SK-N-SH (cell line): ENCODE measurements at regions not wholly inside any gene's neighbourhood (a gene's known extent, or its start where the extent isn't known, plus 50 kb on each side); places are given as distances from the start of the nearest gene placed in this dataset.

Source experiments
- CTCF ChIA-PET: fragments of 300-600, 350-600 bp; formaldehyde crosslinking; extraction: SDS; loops from one replicate; lab custom pipeline; 2021; lab: Yijun Ruan, JAX
- POLR2A ChIA-PET: fragments of 350-600 bp; sonication (Branson Sonifier 250); formaldehyde crosslinking; extraction: SDS; loops from one replicate; lab custom pipeline; 2020; ENCODE audit warnings: antibody characterized with exemption, inconsistent platforms; lab: Yijun Ruan, JAX
- DNase-seq: peaks from one replicate; pipeline ENCODE4 v3.0.0; 2012
- H2AFZ ChIP-seq: fragments of 200-600 bp; sonication (generic); 2 replicates; pipeline ENCODE4 v1.8.1; 2016; ENCODE audit warnings: antibody characterized with exemption, mild to moderate bottlenecking, low read depth
- H3F3A ChIP-seq: fragments of 200-600 bp; sonication (generic); replicated peaks from 2 replicates; pipeline ENCODE3; 2016; ENCODE audit warnings: antibody characterized with exemption, mild to moderate bottlenecking; ENCODE audit not compliant: insufficient read depth
- H3K27ac ChIP-seq, 2 experiments: fragments of 200-500 bp in 1 of 2; fragments of 200-600 bp in 1 of 2; sonication (Bioruptor generic) in 1 of 2; sonication (generic), shearing (Covaris generic) in 1 of 2; 2 replicates each; pipeline versions ENCODE4 v1.5.1 to v1.6.1; 2014 to 2016; ENCODE audit warnings: low read depth in 2 of 2, inconsistent platforms in 1 of 2, low read length in 1 of 2, mild to moderate bottlenecking in 1 of 2, mixed read lengths in 1 of 2
- H3K27me3 ChIP-seq: fragments of 200-600 bp; sonication (generic), shearing (Covaris generic); 2 replicates; pipeline ENCODE4 v1.6.1; 2016; ENCODE audit warnings: mixed run types; ENCODE audit not compliant: insufficient read depth
- H3K36me3 ChIP-seq, 2 experiments: fragments of 200-500 bp in 1 of 2; fragments of 200-600 bp in 1 of 2; sonication (Bioruptor generic) in 1 of 2; sonication (generic) in 1 of 2; replicated peaks in 1 of 2; 2 replicates each; pipeline versions ENCODE3 to v1.5.1; 2014 to 2016; ENCODE audit warnings: low read length in 1 of 2, mild to moderate bottlenecking in 1 of 2; ENCODE audit not compliant: insufficient read depth in 2 of 2, control insufficient read depth in 1 of 2
- H3K4me1 ChIP-seq, 2 experiments: fragments of 200-500 bp in 1 of 2; fragments of 200-600 bp in 1 of 2; sonication (Bioruptor generic) in 1 of 2; sonication (generic), shearing (Covaris generic) in 1 of 2; 2 replicates each; pipeline versions ENCODE4 v1.5.1 to v1.6.1; 2014 to 2016; ENCODE audit warnings: low read depth in 1 of 2, low read length in 1 of 2, mixed run types in 1 of 2; ENCODE audit not compliant: insufficient read depth in 2 of 2, control insufficient read depth in 1 of 2
- H3K4me2 ChIP-seq: fragments of 200-600 bp; sonication (generic), shearing (Covaris generic); 2 replicates; pipeline ENCODE4 v1.6.1; 2017; ENCODE audit warnings: mixed run types
- H3K4me3 ChIP-seq, 2 experiments: fragments of 200-500 bp in 1 of 2; fragments of 200-600 bp in 1 of 2; sonication (Bioruptor generic) in 1 of 2; sonication (generic), shearing (Covaris generic) in 1 of 2; 2 replicates each; pipeline versions ENCODE4 v1.5.1 to v1.8.1; 2014 to 2016; ENCODE audit warnings: low read depth in 2 of 2, inconsistent platforms in 1 of 2, low read length in 1 of 2, mild to moderate bottlenecking in 1 of 2, mixed read lengths in 1 of 2, moderate library complexity in 1 of 2
- H3K79me2 ChIP-seq: fragments of 200-600 bp; sonication (generic); 2 replicates; pipeline ENCODE4 v1.8.1; 2017; ENCODE audit warnings: mild to moderate bottlenecking; ENCODE audit not compliant: insufficient read depth
- H3K9ac ChIP-seq: fragments of 200-600 bp; sonication (generic); 2 replicates; pipeline ENCODE4 v1.6.1; 2017; ENCODE audit warnings: mixed run types
- H3K9me2 ChIP-seq: fragments of 200-600 bp; sonication (generic); 2 replicates; pipeline ENCODE4 v1.6.1; 2017; ENCODE audit warnings: mixed run types
- H3K9me3 ChIP-seq: fragments of 200-600 bp; sonication (generic); 2 replicates; pipeline ENCODE4 v1.6.1; 2017; ENCODE audit warnings: mixed run types, mild to moderate bottlenecking, moderate library complexity
- H4K20me1 ChIP-seq: fragments of 200-600 bp; sonication (generic); 2 replicates; pipeline ENCODE4 v1.6.1; 2017; ENCODE audit warnings: mild to moderate bottlenecking, mixed run types; ENCODE audit not compliant: insufficient read depth
- CHD2 ChIP-seq: fragments of 150-350 bp; IDR thresholded peaks from 2 replicates; pipeline ENCODE4 v1.6.1; 2018; ENCODE audit warnings: low read length; ENCODE audit not compliant: partially characterized antibody
- FOXJ3 ChIP-seq: sonication (generic); formaldehyde crosslinking; IDR thresholded peaks from 2 replicates; pipeline ENCODE4 v1.5.1; 2020; ENCODE audit warnings: mild to moderate bottlenecking, missing genetic modification reagents
- FOXM1 ChIP-seq: IDR thresholded peaks from 2 replicates; pipeline ENCODE4 v1.4.0; 2012; ENCODE audit warnings: low read depth, mild to moderate bottlenecking
- GABPA ChIP-seq: IDR thresholded peaks from 2 replicates; pipeline ENCODE4 v1.4.0; 2012; ENCODE audit warnings: low read depth, mild to moderate bottlenecking
- MAX ChIP-seq: IDR thresholded peaks from 2 replicates; pipeline ENCODE4 v1.4.0; 2012; ENCODE audit warnings: low read depth
- NRF1 ChIP-seq: IDR thresholded peaks from 2 replicates; pipeline ENCODE4 v1.6.1; 2012; ENCODE audit warnings: low read depth, mild to moderate bottlenecking, low read length
- RAD21 ChIP-seq: IDR thresholded peaks from 2 replicates; pipeline ENCODE4 v1.6.1; 2012; ENCODE audit warnings: mild to moderate bottlenecking, low read length
- RCOR1 ChIP-seq: fragments of 150-350 bp; IDR thresholded peaks from 2 replicates; pipeline ENCODE4 v1.6.1; 2017; ENCODE audit warnings: antibody characterized with exemption, low read length
- RXRA ChIP-seq: IDR thresholded peaks from 2 replicates; pipeline ENCODE4 v1.4.0; 2012; ENCODE audit warnings: low read depth, mild to moderate bottlenecking, borderline replicate concordance
- SMC3 ChIP-seq: IDR thresholded peaks from 2 replicates; pipeline ENCODE4 v1.6.1; 2012; ENCODE audit warnings: low read depth, low read length, improper control_type of control experiment
- TAF1 ChIP-seq: IDR thresholded peaks from 2 replicates; pipeline ENCODE4 v1.6.1; 2012; ENCODE audit warnings: low read depth, mild to moderate bottlenecking, low read length, moderate library complexity, borderline replicate concordance
- TEAD4 ChIP-seq: IDR thresholded peaks from 2 replicates; pipeline ENCODE4 v1.4.0; 2012; ENCODE audit warnings: mild to moderate bottlenecking, borderline replicate concordance; ENCODE audit not compliant: insufficient read depth
- USF2 ChIP-seq: fragments of 150-350 bp; IDR thresholded peaks from 2 replicates; pipeline ENCODE4 v1.6.1; 2017; ENCODE audit warnings: antibody characterized with exemption, low read length, low read depth, borderline replicate concordance
- ZBTB33 ChIP-seq: IDR thresholded peaks from 2 replicates; pipeline ENCODE4 v1.4.0; 2012; ENCODE audit warnings: low read depth, borderline replicate concordance
- WGBS: methylation state at CpG from one replicate; pipeline ENCODE4 v1.1.6; 2017; ENCODE audit warnings: low lambda C conversion rate; 5-methylcytosine and 5-hydroxymethylcytosine counted together

GRCh38 chr2:219723311-219723710, 95.9 kb downstream of the SLC4A3 start:
- WGBS = 67% methylated on average over 4 of the region's 4 CpGs

GRCh38 chr2:219724628-219725027, 97.2 kb downstream of the SLC4A3 start:
- Histone ChIP-seq H3K4me2 (no peak overlapping the region), H3K9ac (no peak overlapping the region), H2AFZ (no peak overlapping the region), H3K79me2 (no peaks in the 10 kb centered on the region), H3K27me3 (no peaks in the 10 kb centered on the region; the same call in 1 of the 2 replicates), H3K27ac (no peak overlapping the region), H3K9me2 (no peaks in the 10 kb centered on the region), H3F3A (no peaks in the 10 kb centered on the region), H3K36me3 (no peaks in the 10 kb centered on the region), H4K20me1 (no peaks in the 10 kb centered on the region), H3K4me1 (no peaks in the 10 kb centered on the region; a peak in 1 of 4 replicates), H3K4me3 (no peak overlapping the region), H3K9me3 (no peaks in the 10 kb centered on the region)
- ChIA-PET CTCF (no interaction called here), POLR2A (no interaction called here)
- DNase-seq = no peak
- TF ChIP-seq SMC3 = no peak
- no peak for TF ChIP-seq MAX
- no peak for TF ChIP-seq TEAD4
- TF ChIP-seq RAD21 = no peak
- TF ChIP-seq RXRA = no peak
- no peak for TF ChIP-seq FOXM1
- no peak for TF ChIP-seq NRF1
- TF ChIP-seq CHD2 = no peak
- no peak for TF ChIP-seq TAF1
- TF ChIP-seq USF2 = no peak
- TF ChIP-seq RCOR1 = no peak
- TF ChIP-seq FOXJ3 = no peak
- 15% methylated on average over 1 of the region's 1 CpG for WGBS

More at GRCh38 chr2:219723311-219723710, 95.9 kb downstream of the SLC4A3 start:
- CTCF ChIA-PET = interaction anchor here (1.3 kb wide), 1 partner anchor 12 kb away, joined by 3 read pairs; no protein-coding TSS in a partner anchor
- Histone ChIP-seq H3K27ac (no peak overlapping the region), H3K9me2 (no peaks in the 10 kb centered on the region), H2AFZ (no peak overlapping the region), H3K4me1 (no peaks in the 10 kb centered on the region), H3K27me3 (no peaks in the 10 kb centered on the region; the same call in 1 of the 2 replicates), H3K4me2 (no peak overlapping the region), H3K4me3 (no peak overlapping the region), H3K9ac (no peak overlapping the region), H3F3A (no peaks in the 10 kb centered on the region), H3K79me2 (no peaks in the 10 kb centered on the region), H4K20me1 (no peaks in the 10 kb centered on the region), H3K9me3 (no peaks in the 10 kb centered on the region), H3K36me3 (no peaks in the 10 kb centered on the region)
- no peak for DNase-seq
- TF ChIP-seq ZBTB33 (no peak), CHD2 (no peak), FOXM1 (no peak), GABPA (no peak)
- POLR2A ChIA-PET = no interaction called here
